Activated CD8-positive, alpha-beta memory T cell treated with anti-CD3 and anti-CD28 coated beads, Interleukin-2, amount 10 ng/mL, durations not matched to agents 7 days and 5 days (primary cell): ENCODE measurements at regions not wholly inside any gene's neighbourhood (a gene's known extent, or its start where the extent isn't known, plus 50 kb on each side); places are given as distances from the start of the nearest gene placed in this dataset.

Source experiments
- ATAC-seq: fragments of 150-1000 bp; cut with Tn5 transposase; one replicate; pipeline ENCODE4 v1.10.0; 2021; ENCODE audit warnings: moderate library complexity
- CTCF ChIA-PET: fragments of 350-600 bp; sonication (Branson Sonifier 250); formaldehyde crosslinking; loops from one replicate; lab custom pipeline; 2021; ENCODE audit warnings: antibody characterized with exemption; lab: Charles Lee
- DNase-seq: peaks from one replicate; pipeline ENCODE4 v3.0.0-alpha.2; 2020
- H3K27ac Mint-ChIP-seq: one replicate; pipeline ENCODE4 v1.8.0; 2021; ENCODE audit warnings: mild to moderate bottlenecking, mixed read lengths
- H3K27me3 Mint-ChIP-seq: one replicate; pipeline ENCODE4 v1.8.0; 2021; ENCODE audit warnings: mixed read lengths
- H3K36me3 Mint-ChIP-seq: one replicate; pipeline ENCODE4 v1.8.0; 2021; ENCODE audit warnings: mild to moderate bottlenecking, mixed read lengths
- H3K4me1 Mint-ChIP-seq: one replicate; pipeline ENCODE4 v1.8.0; 2021; ENCODE audit warnings: mixed read lengths
- H3K4me3 Mint-ChIP-seq: one replicate; pipeline ENCODE4 v1.8.0; 2021; ENCODE audit warnings: mild to moderate bottlenecking, moderate library complexity, mixed read lengths
- H3K9me3 Mint-ChIP-seq: one replicate; pipeline ENCODE4 v1.8.0; 2022; ENCODE audit warnings: low read depth, mixed read lengths

DNA sequence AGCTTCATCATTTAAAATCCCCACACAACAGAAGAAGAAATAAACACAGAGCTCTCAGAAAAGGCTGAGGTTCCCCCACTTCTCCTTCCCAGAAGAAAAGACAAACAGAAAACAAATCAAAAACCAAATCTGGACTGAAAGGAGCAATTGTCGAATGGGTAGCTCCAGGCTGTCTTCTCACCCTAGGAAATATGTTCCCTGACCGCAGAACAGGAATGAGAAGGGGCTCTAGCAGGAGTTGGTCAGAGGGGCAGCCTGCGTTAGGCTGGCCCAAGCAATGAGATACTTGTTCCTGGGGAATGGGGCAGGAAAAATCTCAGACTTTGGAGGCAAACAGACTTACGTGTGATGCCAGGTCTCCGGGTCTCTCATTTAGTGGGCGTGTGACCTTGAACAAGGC, 562.6 kb upstream of the CADM1 start:
- no peak overlapping the region for H3K27ac Mint-ChIP-seq
- no peak for ATAC-seq
- H3K9me3 Mint-ChIP-seq: no peaks in the 10 kb centered on the region
- CTCF ChIA-PET: no interaction called here
- H3K4me3 Mint-ChIP-seq: no peak overlapping the region
- DNase-seq: no peak
- H3K36me3 Mint-ChIP-seq: no peaks in the 10 kb centered on the region
- H3K27me3 Mint-ChIP-seq: no peaks in the 10 kb centered on the region
- H3K4me1 Mint-ChIP-seq: no peaks in the 10 kb centered on the region

DNA sequence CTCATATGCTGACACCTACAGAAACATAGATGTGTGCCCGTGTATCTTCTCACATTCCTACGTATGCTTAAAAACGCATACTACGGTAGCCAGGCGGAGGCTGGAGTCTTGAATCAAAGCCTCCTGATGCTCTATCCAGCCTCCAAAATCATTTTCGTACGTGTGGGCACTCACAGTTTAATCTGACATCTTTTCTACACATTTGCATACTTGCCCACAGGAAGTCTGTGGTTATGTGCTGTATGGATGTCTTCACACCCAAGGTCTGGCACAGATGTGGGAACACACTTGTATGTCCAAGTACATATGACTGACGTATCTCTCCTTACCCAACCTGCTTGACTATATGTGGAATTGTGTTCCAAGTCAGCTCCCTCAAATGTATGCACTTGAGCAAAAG, 561.8 kb upstream of the CADM1 start:
- Mint-ChIP-seq H3K4me1 (no peaks in the 10 kb centered on the region), H3K27ac (no peak overlapping the region), H3K36me3 (no peaks in the 10 kb centered on the region), H3K27me3 (no peaks in the 10 kb centered on the region), H3K4me3 (no peak overlapping the region), H3K9me3 (no peaks in the 10 kb centered on the region)
- ATAC-seq (no peak), DNase-seq (no peak)
- CTCF ChIA-PET: no interaction called here

- ATAC-seq (no peak), DNase-seq (no peak)
- Mint-ChIP-seq H3K27me3 (peaks cover 2% of the 10 kb centered on the region), H3K36me3 (no peaks in the 10 kb centered on the region), H3K27ac (no peak overlapping the region), H3K4me1 (no peaks in the 10 kb centered on the region), H3K9me3 (no peaks in the 10 kb centered on the region), H3K4me3 (no peak overlapping the region)
- CTCF ChIA-PET: no interaction called here
Measured at GRCh38 chr11:116065191-116065895, 561.1 kb upstream of the CADM1 start.

DNA sequence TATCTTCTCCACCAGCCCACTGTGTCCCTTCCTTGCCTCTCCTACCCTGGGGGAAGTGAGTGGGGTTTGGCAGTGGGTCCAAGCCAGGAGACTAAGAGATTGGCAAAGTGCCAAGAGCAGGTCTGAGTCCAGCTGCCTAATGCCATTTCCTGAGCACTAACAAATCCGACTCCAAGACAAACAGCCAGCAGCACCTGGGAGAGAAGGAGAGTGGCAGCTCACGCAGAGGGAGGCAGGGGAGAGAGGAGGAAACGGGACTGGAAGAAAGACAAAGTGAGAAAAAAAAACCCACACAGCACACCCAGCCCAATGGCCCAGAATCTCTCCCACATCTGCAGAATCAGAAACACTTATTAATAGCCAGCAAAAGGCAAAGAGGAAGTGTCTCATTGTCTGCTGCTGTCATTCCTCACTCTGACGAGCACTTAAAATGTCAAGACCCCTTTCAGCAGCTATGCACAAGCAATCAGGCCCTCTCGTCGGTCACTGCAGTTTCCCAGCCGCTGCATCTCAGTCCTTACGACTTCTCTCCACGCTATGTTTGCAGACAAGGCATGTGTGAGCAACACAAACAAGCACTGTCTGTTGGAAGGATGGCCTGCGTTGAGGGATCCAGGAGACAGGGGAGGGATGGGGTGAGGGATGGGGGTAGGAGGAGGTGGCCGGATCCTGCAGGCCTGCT, 558.4 kb upstream of the CADM1 start:
- Mint-ChIP-seq H3K27ac (no peak overlapping the region), H3K36me3 (no peaks in the 10 kb centered on the region), H3K9me3 (no peaks in the 10 kb centered on the region), H3K4me3 (no peak overlapping the region), H3K27me3 (peaks cover 2% of the 10 kb centered on the region), H3K4me1 (no peaks in the 10 kb centered on the region)
- ATAC-seq (no peak), DNase-seq (no peak)
- CTCF ChIA-PET: no interaction called here

DNA sequence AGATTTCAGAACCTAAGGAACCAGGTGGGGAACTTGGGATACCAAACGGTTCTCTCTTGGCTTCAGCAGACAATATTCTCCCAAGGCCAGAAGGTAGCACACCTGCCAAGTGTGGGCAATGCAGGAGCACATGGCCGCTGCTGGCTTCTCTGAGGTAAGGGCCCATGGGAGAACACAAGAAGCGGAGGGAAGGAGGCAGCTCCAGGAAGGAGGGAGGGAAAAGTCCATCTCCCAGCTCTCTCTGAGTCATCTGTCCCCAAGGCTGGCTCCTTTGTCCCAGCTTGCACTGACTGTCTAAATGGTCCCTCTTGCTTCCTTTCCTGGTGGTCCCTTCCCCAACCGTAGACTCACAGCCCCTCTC, 557.9 kb upstream of the CADM1 start:
- Mint-ChIP-seq H3K9me3 (no peaks in the 10 kb centered on the region), H3K4me3 (no peak overlapping the region), H3K36me3 (no peaks in the 10 kb centered on the region), H3K4me1 (no peaks in the 10 kb centered on the region), H3K27me3 (peaks cover 2% of the 10 kb centered on the region), H3K27ac (no peak overlapping the region)
- CTCF ChIA-PET: no interaction called here
- ATAC-seq (no peak), DNase-seq (no peak)

GRCh38 chr11:116061322-116061721, 557.1 kb upstream of the CADM1 start:
- peaks cover 2% of the 10 kb centered on the region for H3K27me3 Mint-ChIP-seq
- DNase-seq: no peak
- no peaks in the 10 kb centered on the region for H3K36me3 Mint-ChIP-seq
- H3K4me3 Mint-ChIP-seq: no peak overlapping the region
- CTCF ChIA-PET: no interaction called here
- H3K9me3 Mint-ChIP-seq: no peaks in the 10 kb centered on the region
- H3K27ac Mint-ChIP-seq: no peak overlapping the region
- ATAC-seq: no peak
- no peaks in the 10 kb centered on the region for H3K4me1 Mint-ChIP-seq

GRCh38 chr11:116059919-116060318, 555.7 kb upstream of the CADM1 start:
- CTCF ChIA-PET: no interaction called here
- Mint-ChIP-seq H3K36me3 (no peaks in the 10 kb centered on the region), H3K4me3 (no peak overlapping the region), H3K4me1 (no peaks in the 10 kb centered on the region), H3K27me3 (peaks cover 2% of the 10 kb centered on the region), H3K9me3 (no peaks in the 10 kb centered on the region), H3K27ac (no peak overlapping the region)
- ATAC-seq: no peak
- DNase-seq: no peak

DNA sequence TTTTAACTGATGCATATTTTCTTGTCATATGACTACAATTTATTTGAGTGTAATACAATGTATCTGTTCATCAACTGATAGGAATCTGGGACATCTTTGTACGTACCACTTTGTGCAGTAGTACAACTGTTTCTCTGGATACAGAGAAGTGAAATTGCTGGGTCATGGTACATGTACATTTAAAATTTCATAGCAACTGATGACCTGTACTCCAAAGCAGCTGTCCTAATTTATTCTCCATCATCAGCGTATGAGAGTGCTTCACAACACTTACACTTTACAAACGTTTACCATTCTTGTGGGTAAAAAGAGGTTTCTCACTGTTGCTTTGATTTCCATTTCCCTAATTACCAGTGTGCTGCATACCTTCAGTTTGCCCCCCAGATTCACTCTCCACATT, 552.8 kb upstream of the CADM1 start:
- CTCF ChIA-PET: no interaction called here
- no peak overlapping the region for H3K4me3 Mint-ChIP-seq
- H3K27me3 Mint-ChIP-seq: peaks cover 2% of the 10 kb centered on the region

GRCh38 chr11:116055064-116055463, 550.8 kb upstream of the CADM1 start:
- H3K4me3 Mint-ChIP-seq: no peak overlapping the region
- no peak for DNase-seq
- no peak for ATAC-seq
- CTCF ChIA-PET: no interaction called here
- H3K27ac Mint-ChIP-seq: no peak overlapping the region
- H3K4me1 Mint-ChIP-seq: no peaks in the 10 kb centered on the region
- H3K9me3 Mint-ChIP-seq: no peaks in the 10 kb centered on the region
- H3K27me3 Mint-ChIP-seq: no peaks in the 10 kb centered on the region
- H3K36me3 Mint-ChIP-seq: no peaks in the 10 kb centered on the region

More for the DNA sequence above, 552.8 kb upstream of the CADM1 start:
- no peak overlapping the region for H3K27ac Mint-ChIP-seq
- H3K36me3 Mint-ChIP-seq: no peaks in the 10 kb centered on the region
- H3K9me3 Mint-ChIP-seq: no peaks in the 10 kb centered on the region
- no peak for ATAC-seq
- DNase-seq: no peak
- no peaks in the 10 kb centered on the region for H3K4me1 Mint-ChIP-seq

DNA sequence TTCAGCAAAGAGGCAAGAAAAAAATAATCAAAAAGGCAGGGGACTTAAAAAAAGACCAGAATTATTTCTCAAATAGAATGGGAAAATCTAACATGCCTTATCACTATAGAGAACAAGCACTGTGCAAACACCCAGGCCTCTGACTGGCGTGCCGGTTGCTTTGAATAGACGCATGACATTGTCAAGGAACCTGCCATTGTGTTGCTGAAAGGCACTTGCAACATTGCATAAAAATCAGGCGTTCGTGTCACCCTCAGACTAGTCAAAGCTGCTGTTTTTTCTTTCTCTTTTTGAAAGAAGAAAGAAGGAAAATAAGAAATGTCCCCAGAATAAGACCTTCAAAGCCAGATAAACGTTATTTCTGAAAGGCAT, 549.3 kb upstream of the CADM1 start:
- no peaks in the 10 kb centered on the region for H3K27me3 Mint-ChIP-seq
- no peaks in the 10 kb centered on the region for H3K4me1 Mint-ChIP-seq
- H3K27ac Mint-ChIP-seq: no peak overlapping the region
- H3K36me3 Mint-ChIP-seq: no peaks in the 10 kb centered on the region
- no peak for DNase-seq
- CTCF ChIA-PET: no interaction called here
- ATAC-seq: no peak
- H3K9me3 Mint-ChIP-seq: no peaks in the 10 kb centered on the region
- H3K4me3 Mint-ChIP-seq: no peak overlapping the region

GRCh38 chr11:116052603-116053547, 548.7 kb upstream of the CADM1 start:
- Mint-ChIP-seq H3K9me3 (no peaks in the 10 kb centered on the region), H3K36me3 (no peaks in the 10 kb centered on the region), H3K27me3 (no peaks in the 10 kb centered on the region), H3K4me1 (no peaks in the 10 kb centered on the region), H3K27ac (no peak overlapping the region), H3K4me3 (no peak overlapping the region)
- CTCF ChIA-PET: no interaction called here
- DNase-seq (no peak), ATAC-seq (no peak)

DNA sequence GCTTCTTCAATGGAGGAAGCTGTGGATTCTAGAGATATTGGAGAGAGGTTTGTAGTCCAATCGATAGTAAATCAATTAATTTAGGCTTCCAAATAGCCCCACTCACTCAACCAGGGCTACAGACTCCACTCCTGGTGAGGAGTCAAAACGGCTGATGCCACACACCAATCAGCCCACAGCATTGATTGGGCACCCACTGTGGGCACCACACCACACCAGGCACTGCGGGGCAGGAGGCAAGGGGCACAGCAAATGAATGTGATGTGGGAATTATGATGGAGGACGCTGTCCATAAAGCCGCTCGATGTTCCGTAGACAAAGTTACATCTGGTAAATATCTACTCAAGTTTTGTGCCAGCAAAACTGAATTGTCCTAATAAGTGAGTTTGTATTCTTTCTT, 547.3 kb upstream of the CADM1 start:
- ATAC-seq: no peak
- DNase-seq: no peak
- Mint-ChIP-seq H3K27ac (no peak overlapping the region), H3K4me1 (no peaks in the 10 kb centered on the region), H3K27me3 (no peaks in the 10 kb centered on the region), H3K36me3 (no peaks in the 10 kb centered on the region), H3K4me3 (no peak overlapping the region), H3K9me3 (no peaks in the 10 kb centered on the region)
- CTCF ChIA-PET: no interaction called here

- DNase-seq (no peak), ATAC-seq (no peak)
- H3K4me3 Mint-ChIP-seq: no peak overlapping the region
- no peaks in the 10 kb centered on the region for H3K4me1 Mint-ChIP-seq
- no peaks in the 10 kb centered on the region for H3K9me3 Mint-ChIP-seq
- no peaks in the 10 kb centered on the region for H3K36me3 Mint-ChIP-seq
- H3K27ac Mint-ChIP-seq: no peak overlapping the region
- CTCF ChIA-PET: no interaction called here
- H3K27me3 Mint-ChIP-seq: no peaks in the 10 kb centered on the region
Measured at GRCh38 chr11:116049383-116049782, 545.2 kb upstream of the CADM1 start.

DNA sequence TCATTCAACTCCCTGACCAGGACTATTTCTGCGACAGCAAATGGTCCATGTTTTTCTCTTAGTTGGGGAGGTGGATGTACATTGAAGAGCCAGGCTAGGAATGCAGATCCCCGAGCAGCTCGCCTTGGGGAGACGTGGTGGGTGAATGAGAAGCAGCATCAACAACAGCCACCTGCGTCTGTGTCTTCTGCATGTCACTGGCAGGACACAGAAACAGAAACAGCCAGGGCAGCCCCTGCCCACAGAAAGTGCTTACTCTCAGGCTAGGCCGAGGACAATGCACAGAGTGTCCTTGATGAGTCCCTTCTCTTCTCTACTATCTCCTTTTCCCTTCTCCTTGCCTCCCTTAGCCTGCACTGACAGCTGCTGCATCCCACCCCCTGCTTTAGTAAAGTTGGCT, 541.9 kb upstream of the CADM1 start:
- no peaks in the 10 kb centered on the region for H3K27me3 Mint-ChIP-seq
- no peaks in the 10 kb centered on the region for H3K4me1 Mint-ChIP-seq
- no peak overlapping the region for H3K4me3 Mint-ChIP-seq
- H3K9me3 Mint-ChIP-seq: no peaks in the 10 kb centered on the region
- H3K36me3 Mint-ChIP-seq: no peaks in the 10 kb centered on the region
- ATAC-seq (no peak), DNase-seq (no peak)
- no peak overlapping the region for H3K27ac Mint-ChIP-seq
- CTCF ChIA-PET: no interaction called here
